Left lobe of liver (tissue), 2 donors: ENCODE measurements at regions not wholly inside any gene's neighbourhood (a gene's known extent, or its start where the extent isn't known, plus 50 kb on each side); places are given as distances from the start of the nearest gene placed in this dataset.
"Not testable (repeated sequence)": the region's sequence is repeated elsewhere in the genome, so short reads cannot be mapped to it uniquely, and the experiment has no call there.

ENCODE experiments used
- ATAC-seq: fragments of 200-7000 bp; cut with Tn5 transposase; one replicate; pipeline ENCODE4 v1.9.1; 2020; ENCODE audit warnings: mild to moderate bottlenecking, moderate library complexity
- DNase-seq: peaks from one replicate; pipeline ENCODE4 v3.0.0-alpha.2; 2020; ENCODE audit warnings: low spot score
- donor health status: DM: no; HTN: no; CAD: no; lungs with moderate emphysema.
- donor health status: DM: no; HTN: yes; CAD: no.

DNA sequence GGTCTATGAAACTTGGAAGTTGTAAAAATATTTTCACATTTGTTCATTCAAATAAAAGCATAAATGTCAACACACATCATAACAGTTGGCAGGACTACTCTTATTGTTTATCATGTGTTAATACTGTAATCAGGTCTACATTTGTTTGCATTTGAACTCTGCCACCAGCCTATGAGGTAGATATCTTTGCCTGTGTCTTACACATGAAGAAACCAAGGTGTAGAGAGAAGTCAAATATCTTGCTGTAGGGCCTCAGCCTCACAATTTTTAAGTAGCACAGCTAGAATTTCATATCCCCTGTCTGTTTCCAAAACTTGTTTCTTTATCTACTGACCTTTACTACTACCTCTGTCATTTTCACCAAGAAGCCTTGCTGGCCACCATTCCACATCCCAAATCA lies 161.9 kb downstream of the ZIC4 start:
- DNase-seq (no peak), ATAC-seq (no peak)

DNA sequence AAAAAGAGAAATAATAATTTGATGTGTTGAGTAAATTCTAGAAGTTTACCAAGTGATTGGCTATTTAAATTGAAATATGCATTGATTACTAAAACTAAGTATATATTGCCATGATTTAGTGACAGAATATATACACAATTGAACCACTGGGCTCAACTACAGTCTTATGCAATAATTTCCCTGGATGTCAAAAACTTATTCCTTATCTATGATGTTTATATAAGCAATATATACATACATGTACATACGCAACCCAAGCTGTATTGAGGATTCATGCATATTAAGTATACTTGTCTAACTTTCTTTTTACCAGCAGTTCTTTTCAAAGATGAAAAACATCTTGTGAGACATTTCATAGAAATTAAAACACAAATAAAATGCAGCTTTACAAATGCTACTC lies 165.8 kb downstream of the ZIC4 start:
- DNase-seq (no peak), ATAC-seq (no peak)

DNA sequence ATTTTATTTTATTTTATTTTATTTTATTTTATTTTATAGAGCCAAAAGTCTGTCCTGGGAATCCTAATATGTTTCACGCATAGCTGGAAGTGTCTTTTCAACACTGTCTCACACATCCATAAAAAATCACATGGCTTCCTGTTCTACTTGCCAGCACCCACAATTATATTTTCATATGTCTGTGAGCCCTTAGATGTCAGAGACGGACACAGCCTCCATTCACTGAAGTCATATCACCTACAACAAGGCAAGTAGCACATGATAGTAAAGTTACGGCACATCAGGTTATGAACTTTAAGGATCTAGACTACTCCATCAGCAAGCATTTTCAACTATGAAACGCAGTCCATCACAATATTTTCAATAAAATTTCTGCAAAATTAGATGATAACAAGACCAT lies 168.4 kb downstream of the ZIC4 start:
- no peak for ATAC-seq
- DNase-seq: no peak

DNA sequence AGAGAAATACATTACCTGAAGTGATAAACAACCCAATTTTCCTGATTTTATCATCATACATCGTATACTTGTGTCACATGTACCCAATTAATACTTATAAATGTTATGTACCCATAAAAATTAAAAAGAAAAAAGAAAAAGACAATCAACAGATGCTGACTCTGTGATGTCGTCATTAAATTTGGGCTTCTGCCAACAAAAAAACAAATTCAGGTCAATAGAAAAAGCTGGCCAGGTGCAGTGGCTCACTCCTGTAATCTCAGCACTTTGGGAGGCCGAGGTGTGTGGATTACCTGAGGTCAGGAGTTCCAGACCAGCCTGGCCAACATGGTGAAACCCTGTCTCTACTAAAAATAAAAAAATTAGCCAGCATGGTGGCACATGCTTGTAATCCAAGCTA lies 174.4 kb downstream of the ZIC4 start:
- ATAC-seq: not testable (repeated sequence)

DNA sequence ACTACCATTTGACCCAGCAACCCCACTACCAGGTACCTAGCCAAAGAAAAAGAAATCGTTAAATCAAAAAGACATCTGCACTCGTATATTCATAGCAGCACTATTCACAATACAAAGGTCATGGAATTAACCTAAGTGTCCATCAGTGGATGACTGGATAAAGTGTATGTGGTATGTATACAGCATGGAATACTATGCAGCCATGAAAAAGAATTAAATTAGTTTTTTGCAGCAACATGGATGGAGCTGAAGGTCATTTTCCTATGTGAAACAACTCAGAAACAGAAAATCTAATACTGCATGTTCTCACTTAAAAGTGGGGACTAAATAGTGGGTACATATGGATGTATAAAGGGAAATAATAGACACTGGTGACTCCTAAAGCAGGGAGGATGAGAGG lies 175.2 kb downstream of the ZIC4 start:
- ATAC-seq (no peak), DNase-seq (no peak)

More for the DNA sequence above, 174.4 kb downstream of the ZIC4 start:
- not testable (repeated sequence) for DNase-seq

DNA sequence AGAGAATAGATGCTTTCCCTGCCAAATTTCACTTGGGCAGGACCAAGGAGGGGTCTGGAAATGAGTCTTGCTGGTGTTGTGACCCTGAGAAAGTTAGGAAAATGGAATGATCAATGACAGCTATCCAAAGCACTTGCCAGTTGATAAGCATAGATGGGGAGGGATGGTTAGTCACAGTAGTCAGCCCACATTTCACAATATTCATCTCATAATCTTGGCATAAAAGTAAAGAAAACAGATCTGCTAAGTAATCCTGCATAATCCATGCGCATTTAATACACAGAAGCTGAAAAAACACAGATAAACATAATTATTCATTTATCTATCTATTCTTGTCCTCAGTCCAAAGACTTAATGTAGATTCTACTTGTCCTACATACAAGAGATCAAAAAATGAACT lies 184.1 kb downstream of the ZIC4 start:
- DNase-seq (no peak), ATAC-seq (no peak)

DNA sequence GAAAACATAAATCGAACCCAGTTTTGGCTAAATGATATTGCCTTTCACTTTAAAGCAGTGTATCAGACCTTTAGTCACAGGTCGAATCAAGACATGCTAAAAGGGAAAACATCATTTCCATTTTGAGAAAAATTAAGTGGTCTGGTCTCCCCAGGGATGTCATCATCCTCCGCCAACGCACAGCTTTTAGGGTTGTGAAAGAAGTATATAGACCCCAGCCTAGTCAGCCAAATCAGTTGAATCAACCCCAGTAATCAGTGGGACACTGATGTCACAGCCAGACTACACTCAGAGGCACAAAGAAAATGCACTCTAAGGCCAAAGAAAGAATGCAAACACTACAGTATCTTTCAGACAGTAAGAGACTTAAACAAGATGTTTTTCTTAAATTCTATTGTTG lies 187.4 kb downstream of the ZIC4 start:
- DNase-seq (no peak), ATAC-seq (no peak)

DNA sequence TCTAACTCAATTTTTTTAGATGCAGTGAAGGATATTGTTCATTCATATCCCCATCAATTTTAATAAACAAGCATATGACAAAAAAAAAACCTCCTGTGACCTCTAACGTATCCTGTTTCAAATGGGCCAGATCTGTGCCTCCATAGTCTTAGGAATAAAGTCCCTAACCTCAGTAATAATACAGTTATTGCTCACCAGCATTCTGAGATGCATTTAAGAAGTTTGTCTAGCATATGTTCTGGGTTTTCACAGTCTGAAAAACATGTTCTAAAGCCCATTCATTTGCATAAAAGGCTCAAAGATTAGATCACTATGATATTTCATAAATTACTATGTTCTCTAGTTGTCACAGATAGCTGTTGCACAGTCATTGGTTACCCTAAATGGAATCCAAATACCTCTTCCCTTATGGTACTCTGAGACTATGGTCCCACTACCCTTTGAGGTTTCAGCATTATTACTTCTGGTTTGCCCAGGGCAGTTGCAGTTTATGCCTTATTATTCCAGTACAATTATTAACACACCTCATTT lies 190.1 kb downstream of the ZIC4 start:
- DNase-seq (no peak), ATAC-seq (no peak)

DNA sequence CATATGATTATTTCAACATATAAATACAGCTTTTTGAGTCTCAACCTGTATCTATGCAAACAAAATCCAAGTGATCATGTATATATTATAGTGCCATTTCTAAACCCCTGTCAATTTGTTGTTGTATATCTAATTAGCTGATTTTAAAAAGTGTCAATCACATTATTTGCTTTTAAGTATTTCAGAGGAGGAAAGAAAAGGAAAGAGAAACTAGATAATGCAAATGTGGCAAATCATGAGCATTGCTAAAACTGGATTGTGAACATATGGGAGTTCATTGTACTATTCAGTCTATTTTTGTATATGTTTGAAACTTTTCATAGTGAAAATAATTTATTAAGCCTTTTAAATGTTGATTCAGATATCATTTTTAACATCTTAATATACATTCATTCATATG lies 190.7 kb downstream of the ZIC4 start:
- ATAC-seq (no peak), DNase-seq (no peak)

DNA sequence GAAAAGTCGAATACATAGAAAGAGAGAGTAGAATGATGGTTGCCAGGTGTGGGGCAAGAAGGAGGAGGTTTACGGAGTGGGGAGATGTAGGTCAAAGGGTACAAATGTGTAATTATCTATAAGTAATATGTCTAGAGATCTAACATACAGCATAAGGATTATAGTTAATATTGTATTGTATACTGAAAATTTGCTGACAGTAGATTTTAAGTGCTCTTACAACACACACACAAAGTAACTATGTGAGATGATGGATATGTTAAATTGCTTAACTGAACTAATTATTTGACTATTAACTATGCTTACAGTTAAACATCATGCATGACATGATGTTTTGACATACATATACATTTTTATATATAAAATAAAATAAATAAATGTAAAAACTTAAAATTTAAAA lies 192.7 kb downstream of the ZIC4 start:
- ATAC-seq: no peak
- DNase-seq: no peak

DNA sequence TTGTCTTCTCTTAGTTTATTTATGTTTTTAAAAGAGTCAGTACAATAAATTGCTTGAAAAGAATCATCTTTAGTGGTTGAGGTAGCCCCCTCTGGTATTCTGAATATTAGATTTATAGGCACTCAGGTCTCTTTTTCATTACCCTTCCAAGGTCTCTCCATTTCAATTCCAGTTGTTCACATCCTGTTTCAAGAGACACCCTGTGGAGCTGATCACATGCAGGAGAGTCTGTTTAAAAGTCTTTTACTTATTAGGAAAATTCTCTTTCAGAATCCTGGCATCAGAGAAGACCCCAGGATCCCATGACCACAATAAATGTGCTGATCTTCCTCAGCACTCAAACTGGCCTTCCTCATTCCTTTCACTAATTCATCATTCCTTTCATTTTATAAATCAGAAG lies 195.7 kb downstream of the ZIC4 start:
- no peak for ATAC-seq
- no peak for DNase-seq

DNA sequence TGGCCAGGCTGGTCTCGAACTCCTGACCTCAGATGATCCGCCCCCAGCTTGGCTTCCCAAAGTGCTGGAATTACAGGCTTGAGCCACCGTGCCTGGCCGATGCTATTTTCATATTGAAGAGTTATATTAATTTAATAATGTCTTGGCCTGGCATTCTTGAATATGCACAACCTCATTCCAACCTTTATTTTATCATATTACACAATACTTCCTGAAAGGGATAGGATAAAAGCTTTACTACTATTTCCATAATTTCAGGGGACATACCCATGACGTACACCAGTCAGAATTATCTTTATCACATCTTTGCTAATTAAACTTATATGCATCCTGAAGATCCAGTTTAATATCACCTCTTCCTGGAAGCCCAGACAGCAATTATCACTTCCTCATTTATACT lies 205.3 kb downstream of the ZIC4 start:
- DNase-seq (no peak), ATAC-seq (no peak)

DNA sequence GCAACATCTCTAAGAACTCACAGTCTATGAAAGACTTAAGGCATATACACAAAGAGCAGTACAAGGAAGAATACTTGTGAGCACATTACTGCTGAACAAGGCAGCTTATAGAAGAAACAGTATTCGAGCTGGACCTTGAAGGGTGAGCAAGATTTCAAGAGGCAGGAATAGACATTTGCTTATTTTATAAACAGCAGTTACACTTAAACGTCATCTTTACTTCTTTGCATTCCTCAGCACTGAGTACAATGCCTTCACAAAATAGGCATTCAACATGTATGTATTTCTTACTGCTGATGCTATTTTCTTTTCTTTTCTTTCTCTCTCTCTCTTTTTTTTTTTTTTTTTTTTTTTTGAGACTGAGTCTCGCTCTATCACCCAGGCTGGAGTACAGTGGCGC lies 205.8 kb downstream of the ZIC4 start:
- ATAC-seq: no peak
- DNase-seq: no peak

DNA sequence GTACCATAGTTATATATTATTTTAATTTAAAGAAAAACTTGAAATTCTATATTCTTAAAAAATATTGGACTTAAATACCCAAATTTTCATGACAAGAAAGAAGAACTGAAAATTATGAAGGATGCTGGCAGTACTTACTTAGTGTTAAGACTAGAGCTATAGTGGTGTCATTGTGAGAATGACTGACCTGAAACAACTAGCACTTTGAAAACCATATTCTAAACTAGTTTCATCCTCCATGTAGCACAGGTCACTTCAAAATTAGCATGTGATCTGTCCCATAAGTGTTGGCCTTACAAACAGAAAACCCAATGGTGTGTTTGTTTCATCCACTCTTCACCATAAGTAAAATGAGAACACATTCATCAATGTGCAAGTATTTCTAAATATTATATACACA lies 208.6 kb downstream of the ZIC4 start:
- DNase-seq (no peak), ATAC-seq (no peak)

DNA sequence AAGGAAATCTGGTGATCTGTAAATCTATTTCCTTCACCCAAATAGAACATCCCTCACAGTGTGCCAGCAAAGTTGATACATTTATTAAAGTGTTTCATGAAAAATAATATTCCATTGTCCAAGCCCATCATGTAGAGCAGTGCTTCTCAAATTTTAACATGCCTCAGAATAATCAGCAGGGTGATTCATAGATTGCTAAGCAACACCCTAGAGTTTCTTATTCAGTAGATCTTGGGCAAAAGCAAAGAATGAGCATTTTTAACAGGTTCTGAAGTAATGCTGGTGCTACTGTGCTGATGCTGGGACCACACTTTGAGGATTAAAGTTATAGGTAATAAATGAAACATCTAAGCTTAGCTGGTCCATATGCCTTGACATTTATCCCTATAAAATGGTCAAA lies 210.5 kb downstream of the ZIC4 start:
- ATAC-seq: no peak
- DNase-seq: no peak

DNA sequence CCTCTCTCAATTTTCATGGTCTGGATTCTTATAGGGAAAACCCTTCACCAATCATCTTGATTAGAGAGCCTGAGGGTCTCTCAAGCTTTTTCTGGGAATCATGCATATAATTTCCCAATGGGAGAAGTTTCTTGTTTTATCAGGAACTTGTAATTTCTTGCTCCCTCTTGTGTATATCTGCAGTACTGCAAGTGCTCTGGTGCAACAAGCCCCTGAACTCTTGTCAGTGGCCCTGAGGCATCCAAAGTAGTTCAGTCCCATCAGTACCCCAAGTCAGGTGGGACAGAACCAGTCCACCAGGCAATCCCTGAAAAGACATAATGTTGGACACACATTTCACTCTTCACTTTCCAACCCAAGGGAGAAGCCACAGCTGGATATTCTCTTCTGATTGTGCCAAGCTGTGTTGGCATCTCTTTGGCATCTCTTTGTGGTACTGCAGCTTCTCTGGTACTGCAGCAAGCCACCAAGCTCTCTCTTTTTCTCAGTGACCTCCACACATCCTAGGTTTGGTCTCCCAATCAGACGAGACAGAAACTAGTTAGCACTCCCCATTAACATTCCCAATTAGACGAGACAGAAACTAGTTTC lies 214.5 kb downstream of the ZIC4 start:
- ATAC-seq (peak; percentile 97), DNase-seq (peak; percentile 44)

DNA sequence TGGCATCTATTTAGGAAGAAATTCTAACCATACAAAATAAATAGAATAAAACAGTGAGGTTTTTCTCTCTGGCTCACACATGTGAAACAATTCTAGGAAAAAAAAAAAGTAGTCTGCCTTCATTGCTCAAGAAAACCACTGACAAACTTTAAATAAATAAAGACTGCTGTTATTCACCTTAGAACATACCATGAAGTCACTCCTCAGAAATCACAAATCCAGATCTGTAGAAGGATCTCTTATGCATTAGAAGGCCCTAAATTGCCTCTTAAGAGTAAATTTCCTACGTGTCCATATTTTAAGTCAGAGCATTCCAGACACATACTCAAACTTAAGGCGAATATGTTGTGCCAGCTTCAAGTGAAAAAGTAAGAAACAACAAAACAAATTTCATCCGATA lies 217.3 kb downstream of the ZIC4 start:
- DNase-seq (no peak), ATAC-seq (no peak)

DNA sequence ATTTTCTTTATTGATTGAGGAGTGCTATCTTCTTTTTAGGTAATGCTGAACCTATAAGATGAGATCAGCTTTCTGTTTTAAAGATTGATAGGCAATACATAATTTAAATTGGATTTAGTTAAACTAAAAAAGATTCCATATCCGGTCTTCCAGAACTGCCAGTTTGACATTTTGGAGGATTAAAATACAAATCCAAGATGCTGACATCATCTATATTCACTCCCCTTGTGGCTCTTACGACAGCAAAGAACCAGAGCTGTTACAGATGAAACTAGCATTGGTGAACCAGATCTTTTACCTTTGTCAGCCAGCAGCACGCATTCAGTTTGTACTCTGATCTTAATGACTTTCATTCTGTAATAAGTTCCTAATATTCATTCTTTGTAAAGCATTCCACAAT lies 218.7 kb downstream of the ZIC4 start:
- peak; percentile 24 for ATAC-seq
- no peak for DNase-seq

DNA sequence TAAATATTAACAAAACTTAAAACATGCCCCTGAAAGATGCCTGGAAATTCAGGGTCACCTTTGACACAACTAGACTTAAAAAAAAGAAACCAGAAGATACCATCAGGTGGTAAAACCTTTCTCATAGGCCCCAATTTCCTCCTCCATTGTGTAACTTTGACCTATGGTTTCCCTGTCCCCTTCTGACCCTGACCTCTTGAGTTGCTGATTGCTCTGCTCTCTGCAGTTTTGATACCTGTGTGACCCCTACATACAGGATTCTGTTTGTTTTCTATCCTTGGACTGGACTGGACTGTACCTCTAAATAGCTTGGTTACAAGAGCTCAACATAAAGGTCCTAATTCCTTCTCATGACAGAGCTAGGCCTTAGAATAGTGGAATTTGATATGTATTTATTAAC lies 220.6 kb downstream of the ZIC4 start:
- peak; percentile 31 for ATAC-seq

DNA sequence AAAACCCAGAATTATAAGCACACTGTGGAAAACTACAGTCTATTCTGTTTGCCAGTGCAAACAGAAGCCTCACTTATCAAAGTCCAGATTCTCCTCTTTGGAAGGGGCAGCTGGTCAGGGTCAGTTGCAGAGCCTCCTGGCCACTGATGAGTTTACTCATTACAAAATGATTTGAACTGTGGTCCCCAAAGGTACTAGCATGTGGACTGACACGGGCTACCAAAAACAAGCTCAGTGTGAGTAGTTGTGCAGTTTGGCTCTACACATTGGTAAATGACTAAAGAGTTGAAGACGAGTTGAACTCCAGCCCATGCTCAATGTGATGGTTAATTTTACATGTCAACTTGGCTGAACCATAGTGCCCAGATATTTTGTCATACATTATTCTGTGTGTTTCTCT lies 221.5 kb downstream of the ZIC4 start:
- DNase-seq: peak; percentile 86
- ATAC-seq: peak; percentile 96

More for the DNA sequence above, 220.6 kb downstream of the ZIC4 start:
- DNase-seq: no peak

DNA sequence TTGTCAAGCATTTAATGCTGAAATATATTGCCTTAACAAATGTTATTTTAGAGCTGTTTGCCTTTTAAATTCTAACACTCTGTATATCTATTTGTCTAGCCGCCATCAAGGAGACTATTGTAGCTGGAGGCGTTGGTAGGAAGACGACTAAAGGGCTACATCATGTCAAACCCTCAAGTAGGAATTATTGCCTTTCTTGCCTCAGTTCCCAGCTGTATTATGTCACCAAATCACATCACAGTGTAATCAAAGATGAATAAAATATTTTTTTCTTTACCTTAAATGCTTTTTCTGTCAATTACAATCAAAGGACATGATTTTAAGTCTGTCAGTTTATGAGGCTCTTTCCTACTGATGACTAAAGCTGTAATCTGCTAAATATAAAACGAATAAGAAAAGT lies 233.1 kb downstream of the ZIC4 start:
- DNase-seq (no peak), ATAC-seq (no peak)

DNA sequence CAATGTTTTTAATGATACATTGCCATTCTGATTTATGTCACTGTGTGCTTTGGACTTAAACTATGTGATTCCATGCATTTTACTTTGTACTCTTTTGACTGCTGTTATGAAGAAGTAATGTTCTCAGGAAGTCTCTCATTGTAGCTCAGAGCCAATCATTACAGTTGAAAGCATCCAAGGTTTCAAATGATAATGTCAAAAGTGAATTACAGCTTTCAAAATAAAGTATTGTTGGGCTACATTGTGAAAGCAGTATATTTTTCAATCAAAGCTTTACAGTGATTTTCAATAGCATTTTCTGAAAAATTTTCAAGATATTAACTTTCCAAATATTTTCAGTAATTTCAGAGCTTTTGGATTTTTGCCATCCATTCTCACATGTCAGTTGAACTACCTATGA lies 243.6 kb downstream of the ZIC4 start:
- DNase-seq (no peak), ATAC-seq (no peak)

DNA sequence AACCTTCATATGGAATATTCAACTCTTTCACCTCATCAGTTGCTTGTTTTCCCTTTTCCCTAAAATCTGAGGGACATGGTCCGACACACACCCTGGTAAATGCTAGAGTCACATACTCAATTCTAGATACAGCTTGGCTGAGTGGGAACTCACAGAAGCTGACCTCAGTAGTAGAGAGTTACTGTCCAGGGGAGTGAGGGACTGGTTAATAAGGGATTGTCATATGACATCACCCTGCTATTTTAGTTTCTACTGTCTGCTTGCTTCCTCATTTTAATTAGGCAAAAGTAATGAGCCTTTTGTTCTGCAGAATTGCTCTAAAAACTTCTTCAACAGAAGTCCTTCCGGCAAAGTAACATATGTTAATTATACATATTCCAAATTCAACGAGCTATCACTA lies 244.5 kb downstream of the ZIC4 start:
- DNase-seq (no peak), ATAC-seq (no peak)

DNA sequence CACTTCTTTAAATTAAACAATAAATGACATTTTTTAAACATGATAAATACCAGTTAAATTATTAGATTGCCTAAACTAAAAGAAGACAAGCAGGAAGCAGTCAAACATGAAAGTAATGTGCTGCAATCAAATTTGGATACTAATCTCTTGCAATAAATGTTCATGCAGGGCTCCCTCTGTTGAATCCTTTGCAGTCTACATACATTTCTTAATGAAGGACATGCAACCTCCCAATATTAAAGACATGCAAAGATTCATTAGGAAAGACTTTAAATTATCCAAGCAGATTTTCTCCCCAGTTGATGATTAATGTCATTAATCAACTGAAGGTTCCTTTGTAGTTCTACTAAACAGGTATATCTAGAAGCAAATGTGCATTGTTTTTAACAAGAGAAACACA lies 245.4 kb downstream of the ZIC4 start:
- ATAC-seq (no peak), DNase-seq (no peak)
